Testis (tissue), 2 donors: ENCODE measurements at regions not wholly inside any gene's neighbourhood (a gene's known extent, or its start where the extent isn't known, plus 50 kb on each side); places are given as distances from the start of the nearest gene placed in this dataset.

ENCODE experiments used
- POLR2A ChIP-seq: fragments of 450-650 bp; IDR thresholded peaks from one replicate; pipeline ENCODE4 v1.6.1; 2017; ENCODE audit warnings: antibody characterized with exemption, mild to moderate bottlenecking, moderate library complexity
- TF ChIP-seq, protein P1 (sequence below), 3 experiments: fragments of 450-650 bp in 2 of 3; fragments of 200-600 bp in 1 of 3; sonication (generic) in 1 of 3; IDR thresholded peaks; one replicate each; pipeline ENCODE4 v1.5.1; 2016 to 2019; ENCODE audit warnings: antibody characterized with exemption in 3 of 3, mild to moderate bottlenecking in 2 of 3, moderate library complexity in 1 of 3

DNA sequence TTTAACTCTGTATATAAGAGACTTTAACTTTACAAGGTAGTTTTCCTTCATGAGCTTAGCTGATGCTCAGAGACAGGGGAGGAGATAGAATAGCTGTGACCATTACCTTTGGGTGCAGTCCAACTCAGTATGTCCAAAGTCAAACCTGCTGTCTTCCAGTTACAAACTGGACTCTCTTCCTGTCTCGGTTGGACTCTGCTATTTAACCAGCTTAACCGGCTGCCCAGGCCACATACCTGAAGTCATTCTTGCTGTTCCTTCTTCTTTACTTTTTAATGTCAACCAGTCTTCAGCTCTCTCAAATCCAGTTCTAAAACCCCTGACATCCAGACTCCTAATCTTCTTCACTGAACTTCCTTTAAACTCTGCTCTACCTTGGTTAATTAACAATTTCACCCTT lies 138.3 kb upstream of the TSHZ2 start:
- TF ChIP-seq POLR2A: no peak
- TF ChIP-seq, protein P1, sequence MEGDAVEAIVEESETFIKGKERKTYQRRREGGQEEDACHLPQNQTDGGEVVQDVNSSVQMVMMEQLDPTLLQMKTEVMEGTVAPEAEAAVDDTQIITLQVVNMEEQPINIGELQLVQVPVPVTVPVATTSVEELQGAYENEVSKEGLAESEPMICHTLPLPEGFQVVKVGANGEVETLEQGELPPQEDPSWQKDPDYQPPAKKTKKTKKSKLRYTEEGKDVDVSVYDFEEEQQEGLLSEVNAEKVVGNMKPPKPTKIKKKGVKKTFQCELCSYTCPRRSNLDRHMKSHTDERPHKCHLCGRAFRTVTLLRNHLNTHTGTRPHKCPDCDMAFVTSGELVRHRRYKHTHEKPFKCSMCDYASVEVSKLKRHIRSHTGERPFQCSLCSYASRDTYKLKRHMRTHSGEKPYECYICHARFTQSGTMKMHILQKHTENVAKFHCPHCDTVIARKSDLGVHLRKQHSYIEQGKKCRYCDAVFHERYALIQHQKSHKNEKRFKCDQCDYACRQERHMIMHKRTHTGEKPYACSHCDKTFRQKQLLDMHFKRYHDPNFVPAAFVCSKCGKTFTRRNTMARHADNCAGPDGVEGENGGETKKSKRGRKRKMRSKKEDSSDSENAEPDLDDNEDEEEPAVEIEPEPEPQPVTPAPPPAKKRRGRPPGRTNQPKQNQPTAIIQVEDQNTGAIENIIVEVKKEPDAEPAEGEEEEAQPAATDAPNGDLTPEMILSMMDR (IDR thresholded peaks at IDR 0.05): no peak
